Keratinocyte (primary cell): ENCODE measurements at regions not wholly inside any gene's neighbourhood (a gene's known extent, or its start where the extent isn't known, plus 50 kb on each side); places are given as distances from the start of the nearest gene placed in this dataset.

Experiments
- DNase-seq: peaks from one replicate; pipeline ENCODE4 v3.0.0-alpha.2; 2011; ENCODE audit warnings: low read depth, missing footprints, low spot score
- FAIRE-seq: peaks from 2 replicates; lab custom pipeline; 2011; peaks lifted over from hg19 to GRCh38; lab: Jason Lieb, UNC
- H2AFZ ChIP-seq: 2 replicates; pipeline ENCODE4 v1.6.0; 2012; ENCODE audit warnings: low read length, control low read depth, inconsistent platforms; ENCODE audit not compliant: control insufficient read depth
- H3K27ac ChIP-seq: 2 replicates; pipeline ENCODE4 v1.5.1; 2011; ENCODE audit warnings: low read length; ENCODE audit not compliant: control insufficient read depth, insufficient read depth
- H3K27me3 ChIP-seq: 3 replicates; pipeline ENCODE4 v1.6.0; 2011; ENCODE audit warnings: low read length; ENCODE audit not compliant: control insufficient read depth, insufficient read depth; ENCODE audit errors: extremely low read depth
- H3K36me3 ChIP-seq, 2 experiments: 2 replicates in 1 of 2; 3 replicates in 1 of 2; pipeline ENCODE4 v1.5.1; 2011; ENCODE audit warnings: low read length in 2 of 2, mild to moderate bottlenecking in 1 of 2; ENCODE audit not compliant: control insufficient read depth in 2 of 2, insufficient read depth in 2 of 2; ENCODE audit errors: extremely low read depth in 1 of 2
- H3K4me1 ChIP-seq: 3 replicates; pipeline ENCODE4 v1.5.1; 2011; ENCODE audit warnings: low read length; ENCODE audit not compliant: control insufficient read depth, insufficient read depth; ENCODE audit errors: extremely low read depth
- H3K4me2 ChIP-seq: 3 replicates; pipeline ENCODE4 v1.6.0; 2011; ENCODE audit warnings: low read depth, low read length; ENCODE audit not compliant: control insufficient read depth, insufficient read depth; ENCODE audit errors: extremely low read depth
- H3K4me3 ChIP-seq, 3 experiments: fragments of 200-600 bp in 1 of 3; sonication (generic) in 1 of 3; 2 replicates in 2 of 3; 3 replicates in 1 of 3; pipeline ENCODE4 v1.5.1; 2011 to 2016; ENCODE audit warnings: low read length in 3 of 3, mild to moderate bottlenecking in 3 of 3, control low read depth in 2 of 3, inconsistent platforms in 1 of 3, low read depth in 1 of 3, mixed read lengths in 1 of 3, mixed run types in 1 of 3, moderate library complexity in 1 of 3; ENCODE audit not compliant: control insufficient read depth in 2 of 3, insufficient read depth in 2 of 3; ENCODE audit errors: extremely low read depth in 1 of 3
- H3K79me2 ChIP-seq: 2 replicates; pipeline ENCODE4 v1.6.0; 2012; ENCODE audit warnings: low read length; ENCODE audit not compliant: control insufficient read depth, insufficient read depth
- H3K9ac ChIP-seq: 3 replicates; pipeline ENCODE4 v1.6.0; 2011; ENCODE audit warnings: low read length; ENCODE audit not compliant: control insufficient read depth, insufficient read depth; ENCODE audit errors: extremely low read depth
- H3K9me1 ChIP-seq: 3 replicates; pipeline ENCODE4 v1.6.0; 2011; ENCODE audit warnings: low read length; ENCODE audit not compliant: control insufficient read depth, insufficient read depth; ENCODE audit errors: extremely low read depth
- H3K9me3 ChIP-seq: 2 replicates; pipeline ENCODE4 v1.5.1; 2012; ENCODE audit warnings: low read depth, low read length; ENCODE audit not compliant: control insufficient read depth
- H4K20me1 ChIP-seq: 3 replicates; pipeline ENCODE4 v1.6.0; 2011; ENCODE audit warnings: low read length; ENCODE audit not compliant: control insufficient read depth, insufficient read depth; ENCODE audit errors: extremely low read depth
- CTCF ChIP-seq, 3 experiments: IDR thresholded peaks in 1 of 3; conservative IDR thresholded peaks in 1 of 3; optimal IDR thresholded peaks in 1 of 3; 2 replicates in 2 of 3; 3 replicates in 1 of 3; pipeline versions ENCODE3 to v1.5.1; 2011; ENCODE audit warnings: low read length in 3 of 3, mild to moderate bottlenecking in 3 of 3, moderate library complexity in 2 of 3, control low read depth in 1 of 3, inconsistent platforms in 1 of 3; ENCODE audit not compliant: insufficient read depth in 2 of 3; ENCODE audit errors: extremely low read depth in 1 of 3
- EZH2 ChIP-seq: IDR thresholded peaks from one replicate; pipeline ENCODE4 v1.6.1; 2012; ENCODE audit warnings: inconsistent platforms, mild to moderate bottlenecking, low read length, moderate library complexity
- dilution Hi-C: fragments of 300-500 bp; cut with MboI; formaldehyde crosslinking; loops from one replicate; pipeline ENCODE4 v1.7.0; 2020; ENCODE audit warnings: low sequenced_read_pairs; ENCODE audit not compliant: extremely low pct_ligation_motif_present

DNA sequence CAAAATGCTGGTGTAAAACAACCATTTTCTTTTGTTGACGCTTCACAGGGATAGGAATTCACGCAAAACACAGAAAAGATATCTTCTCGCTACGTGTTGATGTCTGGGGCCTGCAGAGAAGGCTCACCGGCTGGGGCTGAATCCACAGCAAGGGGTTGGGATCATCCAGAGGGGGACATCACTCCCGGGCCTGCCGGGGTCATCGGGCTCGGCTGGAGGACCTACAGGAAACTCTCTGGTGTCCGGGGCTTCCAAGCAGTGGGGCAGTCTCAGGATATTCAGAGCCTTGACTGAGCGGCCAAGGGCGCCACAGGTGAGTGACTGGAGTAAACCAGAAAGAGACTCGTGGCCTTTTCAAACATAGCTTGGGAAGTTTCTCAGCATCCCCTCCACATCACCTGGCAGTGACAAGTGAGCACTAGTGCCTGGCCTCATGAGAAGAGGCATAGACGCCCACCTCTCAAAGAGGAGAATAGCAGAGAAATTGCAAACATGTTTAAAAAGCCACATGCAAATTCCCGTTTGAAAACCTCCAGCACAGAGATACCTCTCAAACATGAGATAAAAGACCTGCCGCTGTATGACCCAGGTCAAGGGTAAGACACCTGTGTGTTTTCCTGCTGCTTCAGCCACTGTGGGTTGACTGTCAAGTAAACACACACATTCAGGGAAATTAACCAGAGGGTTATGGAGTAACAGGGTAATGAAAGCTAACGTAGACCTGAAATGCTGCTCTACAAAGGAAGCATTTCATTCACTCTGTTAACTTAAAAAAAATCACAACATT is 50.8 kb upstream of the SIMC1 start:
- no peak overlapping the region for H3K4me3 ChIP-seq
- H4K20me1 ChIP-seq, result no peaks in the 10 kb centered on the region
- H3K9ac ChIP-seq, result no peak overlapping the region
- H3K4me2 ChIP-seq, result no peak overlapping the region
- H3K27ac ChIP-seq, result no peak overlapping the region
- H3K4me1 ChIP-seq, result peaks cover 6% of the 10 kb centered on the region
- FAIRE-seq (no peak), DNase-seq (no peak)
- no peaks in the 10 kb centered on the region for H3K9me3 ChIP-seq
- TF ChIP-seq CTCF (optimal IDR thresholded peaks at IDR 0.05 in 1 of 3, IDR thresholded peaks at IDR 0.05 in 1 of 3, conservative IDR thresholded peaks at IDR 0.05 in 1 of 3; ENCODE audit: extremely low read depth in 1 of 3, insufficient read depth in 2 of 3, low read length in 3 of 3) (no peak), EZH2 (no peak)
- no peaks in the 10 kb centered on the region for H3K27me3 ChIP-seq
- H3K36me3 ChIP-seq, result no peaks in the 10 kb centered on the region
- no peaks in the 10 kb centered on the region for H3K79me2 ChIP-seq
- dilution Hi-C loops, result no loop called here
- H3K9me1 ChIP-seq, result no peaks in the 10 kb centered on the region
- no peak overlapping the region for H2AFZ ChIP-seq

GRCh38 chr5:176188085-176188484 is 50.1 kb upstream of the SIMC1 start:
- dilution Hi-C loops, result no loop called here
- no peaks in the 10 kb centered on the region for H4K20me1 ChIP-seq
- H3K79me2 ChIP-seq, result no peaks in the 10 kb centered on the region
- no peak for TF ChIP-seq EZH2
- no peak overlapping the region for H2AFZ ChIP-seq
- no peak for DNase-seq
- H3K27ac ChIP-seq, result no peak overlapping the region
- FAIRE-seq, result no peak
- no peak overlapping the region for H3K9ac ChIP-seq
- H3K4me3 ChIP-seq, result no peak overlapping the region
- H3K9me1 ChIP-seq, result no peaks in the 10 kb centered on the region
- H3K4me1 ChIP-seq, result peaks cover 6% of the 10 kb centered on the region
- H3K36me3 ChIP-seq, result no peaks in the 10 kb centered on the region
- no peaks in the 10 kb centered on the region for H3K9me3 ChIP-seq
- no peak overlapping the region for H3K4me2 ChIP-seq
- no peaks in the 10 kb centered on the region for H3K27me3 ChIP-seq
